ENCODE measurements at regions not wholly inside any gene's neighbourhood (a gene's known extent, or its start where the extent isn't known, plus 50 kb on each side); places are given as distances from the start of the nearest gene placed in this dataset.

- no peak for TF ChIP-seq CTCF (IDR thresholded peaks at IDR 0.05)
- no peak for TF ChIP-seq EZH2 (IDR thresholded peaks at IDR 0.05; ENCODE audit: borderline replicate concordance, insufficient read depth, low read depth, low read length, poor library complexity, severe bottlenecking)
Observed at GRCh38 chr12:58288190-58288589, 346.8 kb downstream of the ATP23 start.

Data from B cell (primary cell).